ENCODE measurements at regions not wholly inside any gene's neighbourhood (a gene's known extent, or its start where the extent isn't known, plus 50 kb on each side); places are given as distances from the start of the nearest gene placed in this dataset.

DNA sequence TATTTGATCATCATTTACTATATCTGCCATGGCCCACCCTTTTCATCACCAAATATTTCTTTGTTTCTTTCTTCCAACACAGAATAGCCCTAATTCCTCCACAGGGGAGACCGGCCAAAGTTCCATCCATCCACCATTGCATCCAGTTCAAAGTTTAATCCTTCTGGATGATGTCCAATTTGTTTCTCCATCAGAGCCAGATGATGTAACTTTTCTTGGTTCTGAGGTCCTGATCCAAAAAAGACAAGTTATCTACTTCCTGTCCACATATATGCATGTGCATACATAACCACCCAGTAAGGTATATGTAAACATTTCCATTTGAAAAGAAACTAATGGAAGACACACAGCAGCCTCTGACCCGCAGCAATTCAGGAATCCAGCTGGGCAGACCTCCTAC, 237.3 kb downstream of the SHOX2 start:
- TF ChIP-seq, protein P1, sequence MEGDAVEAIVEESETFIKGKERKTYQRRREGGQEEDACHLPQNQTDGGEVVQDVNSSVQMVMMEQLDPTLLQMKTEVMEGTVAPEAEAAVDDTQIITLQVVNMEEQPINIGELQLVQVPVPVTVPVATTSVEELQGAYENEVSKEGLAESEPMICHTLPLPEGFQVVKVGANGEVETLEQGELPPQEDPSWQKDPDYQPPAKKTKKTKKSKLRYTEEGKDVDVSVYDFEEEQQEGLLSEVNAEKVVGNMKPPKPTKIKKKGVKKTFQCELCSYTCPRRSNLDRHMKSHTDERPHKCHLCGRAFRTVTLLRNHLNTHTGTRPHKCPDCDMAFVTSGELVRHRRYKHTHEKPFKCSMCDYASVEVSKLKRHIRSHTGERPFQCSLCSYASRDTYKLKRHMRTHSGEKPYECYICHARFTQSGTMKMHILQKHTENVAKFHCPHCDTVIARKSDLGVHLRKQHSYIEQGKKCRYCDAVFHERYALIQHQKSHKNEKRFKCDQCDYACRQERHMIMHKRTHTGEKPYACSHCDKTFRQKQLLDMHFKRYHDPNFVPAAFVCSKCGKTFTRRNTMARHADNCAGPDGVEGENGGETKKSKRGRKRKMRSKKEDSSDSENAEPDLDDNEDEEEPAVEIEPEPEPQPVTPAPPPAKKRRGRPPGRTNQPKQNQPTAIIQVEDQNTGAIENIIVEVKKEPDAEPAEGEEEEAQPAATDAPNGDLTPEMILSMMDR (IDR thresholded peaks at IDR 0.05; ENCODE audit: low read length), result no peak
- TF ChIP-seq EZH2 (IDR thresholded peaks at IDR 0.05; ENCODE audit: borderline replicate concordance, low read length), result no peak
